Colon (tissue), 2 donors: ENCODE measurements at regions not wholly inside any gene's neighbourhood (a gene's known extent, or its start where the extent isn't known, plus 50 kb on each side); places are given as distances from the start of the nearest gene placed in this dataset.

Experiments
- FAIRE-seq: peaks from 2 replicates; lab custom pipeline; 2012; peaks lifted over from hg19 to GRCh38; lab: Jason Lieb, UNC
- donor health status: control.
- donor health status: control.

GRCh38 chr14:45361727-45362126 is 108.7 kb upstream of the MIS18BP1 start:
- FAIRE-seq: no peak

- FAIRE-seq: no peak
These were observed 106.7 kb upstream of the MIS18BP1 start for GRCh38 chr14:45359746-45360145.

DNA sequence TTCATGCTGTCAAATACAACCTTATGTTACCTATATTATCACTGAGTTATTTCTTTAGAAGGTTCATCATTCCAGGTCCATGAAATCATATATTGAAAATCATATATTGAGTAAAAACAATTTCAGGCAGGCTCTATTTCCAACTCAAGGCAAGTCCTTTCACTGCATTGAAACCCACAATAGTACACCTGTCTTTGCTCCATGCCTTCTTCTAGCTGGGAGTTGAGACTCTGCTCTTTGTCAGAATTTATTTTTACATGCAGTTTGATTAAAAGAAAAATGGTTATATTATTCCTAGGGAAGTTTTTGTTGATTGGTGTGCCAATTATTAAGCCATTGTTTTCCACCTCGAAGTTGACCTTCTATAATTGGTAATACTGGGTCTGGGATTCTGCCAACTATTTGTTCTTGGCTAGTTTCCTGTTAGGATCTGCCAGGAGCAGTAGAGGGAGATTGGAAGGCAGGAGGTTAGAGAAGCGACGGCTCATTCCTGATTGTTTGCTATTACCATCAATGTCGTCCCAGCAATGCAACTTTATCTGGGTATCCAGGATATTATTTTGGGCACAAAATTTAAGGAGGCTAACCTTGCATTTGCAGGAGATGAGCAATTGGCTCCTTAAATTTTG is 79.5 kb upstream of the MIS18BP1 start:
- FAIRE-seq: no peak

- FAIRE-seq: no peak
These were observed 55.9 kb upstream of the MIS18BP1 start for GRCh38 chr14:45308745-45309397.
